ENCODE measurements at regions not wholly inside any gene's neighbourhood (a gene's known extent, or its start where the extent isn't known, plus 50 kb on each side); places are given as distances from the start of the nearest gene placed in this dataset.

GRCh38 chr1:57922130-57922529 is 498.3 kb upstream of the DAB1 start:
- TF ChIP-seq CTCF (IDR thresholded peaks at IDR 0.05; ENCODE audit: low read depth, low read length, missing input control) (no peak), SP1 (IDR thresholded peaks at IDR 0.05) (no peak), MAX (IDR thresholded peaks at IDR 0.05) (no peak), ATF3 (IDR thresholded peaks at IDR 0.05) (no peak), TAF1 (conservative IDR thresholded peaks at IDR 0.05) (no peak), JUND (IDR thresholded peaks at IDR 0.05) (no peak), RAD21 (IDR thresholded peaks at IDR 0.05) (no peak), YY1 (IDR thresholded peaks at IDR 0.05) (no peak), FOXA1 (IDR thresholded peaks at IDR 0.05) (no peak), REST (IDR thresholded peaks at IDR 0.05) (no peak), GABPA (IDR thresholded peaks at IDR 0.05 in 1 of 2, conservative IDR thresholded peaks at IDR 0.05 in 1 of 2) (no peak), HNF4A (conservative IDR thresholded peaks at IDR 0.05) (no peak), RXRA (IDR thresholded peaks at IDR 0.05) (no peak), NR2F2 (IDR thresholded peaks at IDR 0.05) (no peak)

Measured in liver (tissue), 3 donors.